Endometrium (tissue), 2 donors: ENCODE measurements at regions not wholly inside any gene's neighbourhood (a gene's known extent, or its start where the extent isn't known, plus 50 kb on each side); places are given as distances from the start of the nearest gene placed in this dataset.

ENCODE experiments used
- FAIRE-seq: peaks from 2 replicates; lab custom pipeline; 2012; peaks lifted over from hg19 to GRCh38; lab: Jason Lieb, UNC
- donor health status: control.
- donor health status: control.

DNA sequence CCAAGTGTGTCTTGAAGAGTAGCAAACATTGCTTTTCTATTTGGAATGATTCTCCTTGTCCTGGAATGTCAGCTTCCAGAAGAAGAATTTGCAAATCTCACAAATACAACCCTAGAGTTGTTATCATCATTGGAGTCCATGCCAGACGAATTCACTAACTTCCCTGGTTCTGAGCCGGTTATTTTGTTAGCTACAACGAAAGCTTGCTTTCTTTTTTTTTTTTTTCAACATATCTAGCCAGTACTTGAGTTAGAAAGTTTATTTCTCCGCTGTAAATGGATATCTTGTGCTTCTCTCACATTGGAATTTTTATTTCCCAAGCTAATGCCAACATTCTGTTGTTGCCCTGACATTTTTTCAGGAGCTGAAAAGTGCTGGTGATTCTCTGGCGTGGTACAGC, 138.1 kb upstream of the POM121L12 start:
- FAIRE-seq, result no peak

DNA sequence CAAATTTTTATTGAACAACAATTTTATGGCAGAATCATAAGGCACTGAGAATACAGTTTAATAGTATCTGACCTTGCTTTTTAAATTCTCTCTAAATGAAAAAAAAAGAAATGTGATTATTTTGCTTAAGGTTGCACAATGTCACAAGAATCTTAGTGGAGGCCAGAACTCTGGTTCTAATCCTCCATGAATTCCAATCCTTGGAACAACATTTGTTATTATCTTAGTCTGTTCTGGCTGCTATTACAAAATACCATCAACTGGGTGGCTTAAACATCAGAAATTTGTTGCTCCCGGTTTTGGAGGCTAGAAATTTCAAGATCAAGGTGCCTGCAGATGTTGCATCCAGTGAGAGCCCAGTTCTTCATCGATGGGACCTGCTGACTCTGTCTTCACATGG, 158.2 kb upstream of the POM121L12 start:
- FAIRE-seq, result no peak

DNA sequence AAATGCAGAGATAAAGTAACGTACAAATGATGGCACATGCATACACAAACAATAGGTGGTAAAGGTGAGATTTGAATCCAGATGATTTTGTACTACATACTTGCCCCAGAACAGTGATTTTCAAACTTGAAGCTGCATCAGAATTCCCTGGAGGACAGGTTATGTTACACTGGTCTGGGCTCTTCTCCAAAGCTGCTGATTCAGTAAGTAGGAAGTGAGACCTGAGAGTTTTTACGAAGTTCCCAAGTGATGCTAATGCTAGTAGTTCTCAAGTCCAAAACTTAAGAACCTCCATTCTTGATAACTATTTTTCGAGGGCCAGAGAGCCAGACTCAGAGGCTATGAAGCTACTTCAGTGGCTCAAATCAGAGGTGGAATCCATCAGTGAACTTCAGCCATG, 159.0 kb upstream of the POM121L12 start:
- FAIRE-seq, result no peak

DNA sequence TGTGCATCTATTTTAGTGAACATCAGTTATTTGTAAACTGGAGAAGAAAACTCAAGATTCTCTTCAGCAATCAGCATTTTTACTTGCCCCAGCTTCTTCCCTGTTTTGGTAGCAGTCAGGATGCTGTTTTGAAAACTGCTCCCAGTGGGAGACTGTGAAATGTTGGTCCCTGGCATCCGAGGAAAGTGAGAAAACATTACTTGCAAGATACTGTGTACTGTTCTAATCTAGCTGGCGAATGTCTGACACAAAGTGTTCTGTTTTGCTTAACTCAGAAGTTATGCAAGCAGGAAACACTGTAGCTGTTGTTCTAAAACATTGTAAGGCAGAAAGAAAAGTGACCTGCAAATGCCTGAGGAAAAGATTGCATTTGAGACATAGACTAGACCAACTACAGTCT, 171.8 kb upstream of the POM121L12 start:
- FAIRE-seq, result no peak

DNA sequence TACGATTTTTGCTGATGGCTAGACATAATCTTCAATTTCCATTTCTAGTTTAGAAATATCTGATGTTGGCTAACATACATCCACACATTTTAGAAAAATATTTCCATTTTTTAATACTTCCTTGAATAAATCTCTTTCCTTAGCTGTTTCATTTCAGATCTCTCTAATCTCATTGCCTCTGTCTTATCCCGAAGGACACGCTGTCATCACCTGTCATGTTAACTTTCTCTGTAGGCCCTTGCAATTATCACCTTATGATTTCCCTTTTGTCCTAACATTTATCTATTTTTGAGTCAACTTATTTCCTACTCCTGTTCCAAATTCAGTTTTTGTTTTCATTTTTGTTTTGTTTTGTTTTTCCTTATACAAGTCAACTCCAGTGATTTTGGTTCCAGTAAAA, 173.1 kb upstream of the POM121L12 start:
- no peak for FAIRE-seq

DNA sequence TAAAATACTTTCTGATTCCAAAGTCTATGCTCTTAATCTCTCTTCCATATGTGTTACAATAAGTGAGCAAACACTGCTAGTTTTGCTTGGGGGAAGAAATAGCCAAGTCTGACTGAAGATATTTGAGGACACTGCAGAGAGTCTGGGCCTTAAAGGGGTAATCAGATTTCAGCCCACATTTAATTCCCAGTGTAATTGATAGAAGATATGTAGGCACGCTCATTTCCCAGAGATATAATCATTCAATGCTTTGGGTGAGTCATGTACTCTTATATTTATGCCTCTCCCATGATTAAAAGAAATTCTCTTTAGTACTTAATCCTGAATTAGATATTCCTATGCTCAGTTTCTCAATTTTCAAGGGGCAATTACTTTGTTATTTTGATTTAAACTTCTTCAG, 178.1 kb upstream of the POM121L12 start:
- FAIRE-seq, result no peak

DNA sequence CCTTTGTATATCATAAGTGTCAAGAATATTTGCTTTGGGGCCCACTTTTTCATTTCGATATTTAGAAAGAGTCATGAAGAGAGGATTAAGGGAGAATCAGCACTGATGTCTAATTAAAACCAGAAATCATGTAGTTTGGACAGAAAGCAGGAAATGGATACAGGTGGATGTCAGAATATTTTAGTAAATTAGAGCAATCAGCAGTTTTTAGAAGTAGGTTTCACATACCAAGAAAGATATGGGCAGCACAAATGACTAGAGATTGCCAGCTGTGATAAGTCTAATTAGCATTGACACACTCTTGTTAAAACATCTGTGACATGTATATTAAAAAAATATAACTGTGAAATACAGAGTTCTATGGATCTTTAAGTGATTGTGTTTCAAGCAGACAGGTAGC, 180.8 kb upstream of the POM121L12 start:
- FAIRE-seq, result no peak

DNA sequence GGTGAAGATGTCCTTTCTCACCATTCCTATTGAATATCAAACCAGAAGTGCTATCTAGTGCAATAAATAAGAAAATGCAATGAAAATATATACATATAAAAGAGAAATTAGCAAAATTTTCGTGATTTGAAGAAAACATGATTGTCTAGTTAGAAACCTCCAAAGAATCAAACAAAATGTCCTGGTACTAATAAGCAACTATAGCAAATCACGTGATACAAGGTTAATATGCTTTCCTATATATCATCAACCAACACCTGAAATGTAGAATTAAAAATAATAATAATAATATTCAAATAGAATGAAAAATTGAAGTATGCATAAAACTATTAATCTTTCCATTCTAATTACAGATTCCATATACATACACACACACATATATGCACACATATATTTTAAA, 183.9 kb upstream of the POM121L12 start:
- FAIRE-seq, result no peak

DNA sequence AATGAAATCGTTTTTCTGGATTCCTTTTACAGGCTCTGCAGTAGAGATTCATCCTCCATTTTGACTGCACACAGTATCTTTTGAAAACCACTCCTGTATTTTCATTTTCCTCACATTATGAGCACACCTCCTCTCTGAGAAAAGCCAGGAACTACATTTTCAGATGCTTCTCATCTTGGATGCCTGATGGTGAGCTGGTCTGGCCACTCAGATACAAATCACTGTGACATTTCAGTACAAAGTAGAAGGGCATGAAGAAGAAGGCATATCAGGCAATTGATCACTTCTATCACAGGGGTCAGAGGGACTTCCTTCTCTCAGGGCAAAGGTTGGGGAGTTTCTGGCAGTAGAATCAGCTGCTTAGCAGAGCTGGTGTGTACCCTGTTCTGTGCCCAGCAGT, 192.0 kb upstream of the POM121L12 start:
- no peak for FAIRE-seq

DNA sequence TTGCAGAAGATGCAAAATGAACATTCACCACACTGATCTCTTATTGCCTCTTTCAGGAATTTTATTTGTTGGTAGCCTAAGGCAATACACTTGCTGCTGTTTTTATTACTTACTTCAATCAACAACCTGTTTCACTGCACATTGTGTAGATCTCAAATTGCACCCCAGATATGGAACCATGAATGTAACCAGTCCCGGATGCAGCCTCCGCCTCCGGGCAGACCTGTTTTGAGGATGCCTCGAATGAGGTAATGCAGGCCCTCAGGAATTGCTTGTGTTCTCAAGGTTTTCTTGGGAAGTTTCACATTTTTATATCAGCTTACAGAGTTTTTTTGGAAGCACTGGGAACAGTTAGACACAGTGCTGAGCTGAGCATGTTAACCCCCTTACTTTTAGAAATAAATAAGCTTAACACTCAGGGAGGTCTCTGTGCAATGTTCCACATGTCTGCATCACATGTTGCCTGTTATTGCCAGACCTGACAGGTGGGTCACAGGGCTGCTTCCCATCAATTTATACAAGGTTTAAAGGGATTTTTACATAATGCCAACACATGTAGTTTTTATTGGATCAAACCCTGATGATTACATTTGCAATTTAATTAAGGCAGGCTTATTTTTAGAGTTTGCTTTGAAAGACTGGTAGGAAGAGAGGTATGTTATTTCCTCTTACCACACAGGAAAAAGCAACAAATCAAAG, 193.1 kb upstream of the POM121L12 start:
- FAIRE-seq, result no peak

DNA sequence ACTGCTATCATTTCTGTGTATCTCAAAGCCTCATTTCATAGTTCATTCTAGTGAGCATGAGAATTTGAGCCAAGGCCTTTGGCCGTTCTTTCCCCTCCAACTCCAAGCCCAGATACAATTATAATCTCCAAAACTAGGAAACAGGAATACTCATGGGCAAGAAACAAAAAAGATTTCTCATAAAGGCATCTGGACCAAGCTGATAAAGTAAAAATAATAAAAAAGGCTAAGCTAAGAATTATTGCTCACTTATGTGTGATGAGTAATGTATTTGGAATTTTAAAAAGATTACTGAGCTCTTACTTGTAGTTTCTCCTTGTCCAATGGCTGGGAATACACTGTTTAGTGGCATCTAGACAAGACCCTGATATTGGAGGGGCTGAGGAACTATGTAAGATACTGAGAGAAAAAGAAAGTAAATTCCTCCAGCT, 196.4 kb upstream of the POM121L12 start:
- FAIRE-seq, result no peak

DNA sequence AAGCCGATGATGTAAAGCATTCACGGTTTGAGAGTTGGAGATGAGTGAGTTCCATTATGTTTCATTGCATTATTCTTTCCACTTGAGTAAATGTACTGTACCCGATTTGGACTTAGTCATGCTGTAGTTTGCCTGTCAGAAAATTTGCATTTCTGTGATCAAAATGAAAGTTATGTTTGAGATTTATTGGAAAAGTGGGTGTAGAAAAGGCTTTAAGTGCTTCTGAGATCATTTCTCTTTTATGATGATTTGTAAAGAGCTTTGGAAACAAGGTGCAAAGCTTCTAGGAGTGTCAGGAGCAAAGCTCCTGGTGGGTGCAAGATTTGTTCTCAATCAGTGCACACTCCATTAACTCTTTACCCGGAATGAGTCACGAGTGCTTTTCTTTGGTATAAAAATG, 204.1 kb upstream of the POM121L12 start:
- FAIRE-seq, result no peak

DNA sequence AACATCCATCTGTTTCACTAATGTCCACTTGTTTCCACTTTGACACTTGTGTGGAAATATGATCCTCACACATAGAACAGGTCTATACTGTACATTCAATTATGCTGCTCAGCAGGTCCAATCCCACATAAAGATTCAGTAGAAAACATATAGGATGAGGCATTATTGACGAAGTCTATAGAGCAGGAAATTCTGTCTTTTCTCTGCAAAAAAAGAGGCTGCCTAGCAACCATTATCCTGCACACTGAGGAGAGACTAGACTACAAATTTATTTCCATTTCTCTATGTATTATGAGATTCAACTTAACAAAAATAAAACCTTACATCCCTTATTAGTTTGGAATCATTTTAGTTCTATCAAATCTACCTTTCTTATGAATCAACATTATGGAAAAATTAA, 204.6 kb upstream of the POM121L12 start:
- FAIRE-seq, result no peak

DNA sequence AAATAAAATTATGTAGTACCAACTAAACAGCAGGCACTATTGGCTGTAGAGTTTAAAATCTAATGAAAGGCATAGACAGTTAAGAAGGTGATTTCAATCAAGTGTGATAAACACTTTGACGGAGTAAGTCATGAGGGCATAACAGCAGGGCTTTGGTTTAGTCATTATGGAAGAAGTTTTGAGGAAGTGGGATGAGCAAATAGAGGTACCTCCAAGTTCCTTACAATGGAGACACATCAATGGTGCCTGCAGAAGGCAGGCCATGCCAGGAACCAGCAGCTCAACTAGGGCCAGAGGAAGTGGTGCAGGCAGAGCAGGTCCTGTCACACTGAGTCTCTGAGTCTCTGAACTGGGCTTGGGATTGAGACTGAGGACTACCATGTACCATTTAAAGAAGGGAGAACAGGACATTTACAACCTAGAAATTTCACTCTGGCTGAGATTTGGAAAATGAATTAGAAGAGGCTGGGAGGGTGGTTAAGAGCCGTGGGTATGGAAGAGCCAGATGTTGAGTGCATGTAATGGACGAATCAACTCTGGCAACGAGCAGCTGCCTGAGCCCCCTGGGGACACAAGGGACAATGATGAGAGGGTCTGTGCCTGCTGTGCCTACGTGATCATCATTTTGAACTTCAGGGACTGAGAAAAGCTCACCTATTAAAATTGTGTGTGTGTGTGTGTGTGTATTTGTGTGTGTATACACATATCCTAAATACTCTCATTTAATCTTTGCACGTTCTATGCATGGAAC, 208.7 kb upstream of the POM121L12 start:
- no peak for FAIRE-seq

DNA sequence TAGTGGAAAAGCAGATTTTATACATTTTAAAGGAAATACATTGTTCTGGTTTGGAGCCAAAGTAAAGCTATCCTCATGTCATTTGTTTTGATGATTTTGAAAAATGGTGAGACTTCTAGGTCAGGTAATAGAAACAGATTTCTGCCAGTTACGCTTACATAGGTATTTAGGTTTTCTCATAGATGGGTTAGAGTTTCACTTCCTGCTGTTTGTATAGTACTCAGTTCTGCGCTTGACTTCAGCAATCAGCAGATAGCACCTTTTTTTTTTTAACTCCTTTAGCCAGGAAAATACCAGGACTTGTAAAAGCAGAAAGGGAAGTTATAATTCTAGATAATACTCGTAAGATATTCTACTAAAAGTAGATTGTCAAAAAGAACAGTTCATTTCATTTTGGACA, 209.8 kb upstream of the POM121L12 start:
- no peak for FAIRE-seq

DNA sequence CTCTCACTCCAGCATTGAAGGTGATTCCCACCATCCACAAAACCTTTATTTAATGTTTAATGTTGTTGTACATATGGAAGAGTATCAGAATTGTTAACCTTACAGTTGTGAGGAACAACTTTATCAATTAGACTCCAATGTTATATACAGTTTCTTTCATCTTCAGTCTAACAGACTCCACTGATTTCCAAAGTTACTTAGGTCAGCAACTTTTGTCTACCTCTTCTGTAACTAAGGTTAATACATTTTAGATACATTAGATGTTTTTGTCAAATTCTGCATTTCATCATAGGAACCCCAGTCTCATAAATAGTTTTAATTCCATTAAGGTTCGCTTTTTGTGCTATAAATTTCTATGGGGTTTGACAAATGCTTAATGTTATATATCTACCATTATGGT, 223.9 kb upstream of the POM121L12 start:
- no peak for FAIRE-seq

DNA sequence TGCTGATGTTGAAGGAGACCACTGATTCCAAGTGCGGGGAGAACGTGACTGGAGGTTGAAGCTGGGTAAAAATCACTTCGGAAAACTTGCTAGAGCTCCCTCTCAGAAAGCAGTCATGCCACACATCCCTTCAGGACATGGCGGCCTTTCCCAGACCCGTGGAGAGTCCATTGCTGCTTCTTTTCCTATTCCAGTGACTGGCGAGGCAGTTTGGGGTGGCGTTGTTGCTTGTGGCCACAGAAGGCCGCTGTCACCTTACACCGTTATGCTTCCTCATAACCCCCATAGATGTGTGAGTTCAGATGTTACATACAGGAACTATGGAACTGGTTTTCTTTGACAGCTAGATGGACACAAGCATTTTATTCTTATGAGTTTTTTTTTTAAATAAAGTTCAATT, 235.6 kb upstream of the POM121L12 start:
- FAIRE-seq, result no peak

DNA sequence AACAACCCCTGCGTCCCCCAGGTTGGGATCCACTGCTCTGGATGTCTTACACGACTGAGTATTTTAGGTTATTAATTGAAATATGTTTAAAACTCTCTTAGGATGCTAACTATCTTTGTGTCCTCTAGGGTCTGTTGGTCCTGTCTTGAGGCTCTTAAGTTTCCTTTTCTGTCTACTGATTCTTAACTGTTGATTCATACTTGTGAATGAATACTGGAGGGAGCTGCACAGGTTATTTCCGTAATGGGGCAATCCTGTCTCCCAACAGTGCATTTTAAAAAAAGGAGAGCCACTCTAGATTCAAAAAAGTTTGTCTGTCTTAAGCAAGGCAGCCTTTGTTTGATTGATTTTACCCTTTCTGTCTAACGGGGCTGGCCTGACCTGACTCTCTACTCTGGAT, 237.6 kb upstream of the POM121L12 start:
- no peak for FAIRE-seq

DNA sequence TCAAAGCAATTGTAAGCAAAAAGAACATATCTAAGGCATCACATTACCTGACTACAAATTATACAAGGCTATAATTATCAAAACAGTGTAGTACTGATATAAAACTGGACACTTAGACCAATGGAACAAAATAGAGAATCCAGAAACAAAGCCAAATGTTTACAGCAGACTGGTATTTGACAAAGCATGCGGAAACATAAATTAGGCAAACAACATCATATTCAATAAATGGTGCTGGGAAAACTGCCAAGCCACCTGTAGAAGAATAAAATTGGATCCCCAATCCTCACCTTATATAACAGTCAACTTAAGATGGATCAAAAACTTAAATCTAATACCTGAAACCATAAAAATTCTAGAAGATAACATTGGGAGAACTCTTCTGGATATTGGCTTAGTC, 240.8 kb upstream of the POM121L12 start:
- FAIRE-seq, result no peak

DNA sequence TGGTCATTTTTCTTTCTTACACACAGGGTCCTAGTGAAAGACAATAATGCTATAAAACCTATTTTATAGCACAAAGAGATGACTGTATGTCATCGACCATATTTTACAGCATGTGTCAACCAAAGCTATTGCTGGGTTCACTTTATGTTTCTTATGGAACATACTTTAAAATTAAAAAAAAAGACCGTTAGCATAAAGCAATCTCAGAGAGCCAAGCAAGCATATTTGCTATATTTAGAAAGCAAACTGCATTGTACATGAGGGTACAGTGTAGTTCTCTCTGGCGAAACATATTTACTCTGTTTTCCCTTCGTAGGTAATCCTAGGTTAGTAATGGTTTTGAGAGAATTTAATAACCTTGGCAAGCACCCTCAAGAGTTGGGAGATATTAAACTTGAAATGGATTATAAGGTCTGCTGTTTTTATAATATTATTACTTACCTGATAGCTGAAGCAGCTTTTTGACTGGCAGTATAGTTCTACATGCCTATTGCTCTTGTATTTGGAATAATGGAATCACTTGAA, 244.2 kb upstream of the POM121L12 start:
- FAIRE-seq, result no peak

DNA sequence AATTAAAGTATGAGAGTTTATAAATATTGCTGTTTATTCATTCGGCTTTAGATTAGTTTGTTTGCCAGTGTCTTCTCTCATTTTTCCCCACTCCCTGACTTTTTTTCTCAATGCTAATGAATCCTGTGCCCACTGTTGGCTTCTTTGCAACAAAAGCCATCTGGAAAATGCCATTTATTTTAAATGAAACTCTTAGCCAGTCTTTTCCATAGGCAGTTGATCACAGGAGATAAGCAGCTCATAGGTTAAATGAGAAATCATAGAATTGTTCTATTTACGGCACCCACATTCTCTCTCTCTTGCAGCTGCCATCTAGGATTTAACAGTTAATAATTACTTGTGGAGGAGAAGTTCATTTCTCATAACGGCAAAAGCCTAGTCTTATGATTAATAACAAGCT, 249.3 kb upstream of the POM121L12 start:
- FAIRE-seq, result no peak

DNA sequence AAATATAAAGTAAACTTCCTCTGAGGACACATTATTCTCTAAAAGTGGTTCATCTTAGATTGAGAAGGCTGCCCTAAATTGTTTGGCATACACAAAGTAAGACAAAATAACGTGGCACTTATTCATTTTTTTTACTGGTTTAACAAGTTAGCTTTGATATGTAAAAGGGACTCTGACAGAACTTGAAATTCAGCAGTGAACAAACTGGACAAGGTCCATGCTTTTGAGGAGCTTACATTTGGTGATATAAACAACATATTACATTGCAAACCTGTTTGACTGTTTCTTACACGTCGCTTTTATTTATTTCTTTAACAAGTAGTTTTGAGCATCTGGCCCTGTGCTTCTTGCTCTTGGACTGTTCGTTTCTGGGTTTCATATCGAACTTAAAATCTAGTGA, 253.1 kb upstream of the POM121L12 start:
- FAIRE-seq, result no peak

DNA sequence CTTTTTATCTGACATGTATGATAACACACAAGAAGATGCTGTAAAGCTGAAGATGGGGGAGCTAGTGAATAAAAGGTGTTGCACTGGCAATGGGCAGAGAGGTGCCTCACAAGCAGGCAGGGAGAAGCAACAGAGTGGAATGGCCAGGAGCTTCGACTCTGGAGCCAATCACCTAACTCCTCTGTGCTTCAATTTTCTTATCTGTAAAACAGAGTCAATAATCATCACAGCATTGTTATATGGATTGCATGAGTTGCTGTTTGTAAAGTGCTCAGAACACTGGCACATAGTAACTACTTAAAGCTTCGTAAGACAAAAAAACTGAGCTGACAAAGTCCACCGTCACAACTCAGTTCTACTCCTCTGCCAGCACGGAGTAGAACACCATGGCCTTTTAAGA, 254.2 kb upstream of the POM121L12 start:
- FAIRE-seq, result no peak

DNA sequence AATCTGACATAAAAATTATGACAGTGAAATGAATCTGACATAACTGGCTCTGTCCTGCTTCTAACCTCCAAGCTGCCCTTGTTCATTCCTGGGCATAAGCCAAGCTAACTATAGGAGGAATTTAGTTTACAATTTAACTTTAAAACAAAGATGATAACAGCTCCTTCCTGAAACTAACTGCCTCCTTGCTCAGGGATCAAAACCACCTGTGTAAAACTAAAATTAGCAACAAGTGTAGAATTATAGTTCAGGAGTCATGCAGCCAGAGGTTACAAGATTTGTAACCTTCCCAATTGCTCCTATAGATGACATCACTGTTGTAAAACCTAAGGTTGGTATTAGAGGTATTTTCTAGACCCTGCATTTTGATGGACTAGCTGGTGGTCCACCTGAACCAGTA, 256.4 kb upstream of the POM121L12 start:
- no peak for FAIRE-seq
